WTC11 (cell line): ENCODE measurements at regions not wholly inside any gene's neighbourhood (a gene's known extent, or its start where the extent isn't known, plus 50 kb on each side); places are given as distances from the start of the nearest gene placed in this dataset.

Source experiments
- ATAC-seq: fragments of 200-7000 bp; cut with Tn5 transposase; 2 replicates; pipeline ENCODE4 v1.10.0; 2021; ENCODE audit warnings: mild to moderate bottlenecking, moderate library complexity
- CTCF ChIA-PET: fragments of 300-600 bp; sonication (Branson Sonifier 250); formaldehyde crosslinking; loops from one replicate; lab custom pipeline; 2021; ENCODE audit warnings: antibody characterized with exemption; lab: Charles Lee
- POLR2A ChIA-PET: fragments of 350-600 bp; sonication (Branson Sonifier 250); formaldehyde crosslinking; loops from one replicate; lab custom pipeline; 2021; ENCODE audit warnings: antibody characterized with exemption; lab: Charles Lee
- DNase-seq: peaks from one replicate; pipeline ENCODE4 v3.0.0; 2021; ENCODE audit warnings: low spot score
- H3K27ac Mint-ChIP-seq: 2 replicates; pipeline ENCODE4 v1.8.0; 2021; ENCODE audit warnings: mixed read lengths
- H3K27me3 Mint-ChIP-seq: 2 replicates; pipeline ENCODE4 v1.8.0; 2021; ENCODE audit warnings: low read depth, mild to moderate bottlenecking, moderate library complexity, mixed read lengths
- H3K36me3 Mint-ChIP-seq: 2 replicates; pipeline ENCODE4 v1.8.0; 2021; ENCODE audit warnings: mixed read lengths
- H3K4me1 Mint-ChIP-seq: 2 replicates; pipeline ENCODE4 v1.8.0; 2022; ENCODE audit warnings: mixed read lengths
- H3K4me3 Mint-ChIP-seq: 2 replicates; pipeline ENCODE4 v1.8.0; 2021; ENCODE audit warnings: mild to moderate bottlenecking, moderate library complexity, mixed read lengths
- H3K9me3 Mint-ChIP-seq: 2 replicates; pipeline ENCODE4 v1.8.0; 2021; ENCODE audit warnings: mixed read lengths
- ESRRA ChIP-seq: sonication (generic); formaldehyde crosslinking; IDR thresholded peaks from 2 replicates; pipeline ENCODE4 v1.8.1; 2022; ENCODE audit warnings: mild to moderate bottlenecking, missing genetic modification reagents, borderline replicate concordance
- FOXP1 ChIP-seq: sonication (generic); formaldehyde crosslinking; IDR thresholded peaks from 2 replicates; pipeline ENCODE4 v1.8.0; 2022; ENCODE audit warnings: missing genetic modification reagents, mild to moderate bottlenecking, moderate library complexity, borderline replicate concordance
- GABPB1 ChIP-seq: sonication (generic); formaldehyde crosslinking; IDR thresholded peaks from 2 replicates; pipeline ENCODE4 v1.8.1; 2023; ENCODE audit warnings: mild to moderate bottlenecking, missing genetic modification reagents
- GTF2I ChIP-seq: fragments of 250-450 bp; sonication (Bioruptor Pico); conservative IDR thresholded peaks from 2 replicates; pipeline ENCODE4 v1.4.0; 2021; ENCODE audit warnings: mild to moderate bottlenecking
- HMGA2 ChIP-seq: fragments of 250-450 bp; sonication (Bioruptor Pico); IDR thresholded peaks from 2 replicates; pipeline ENCODE4 v1.4.0; 2021; ENCODE audit warnings: mild to moderate bottlenecking, moderate library complexity
- IRF2 ChIP-seq: sonication (generic); formaldehyde crosslinking; IDR thresholded peaks from 2 replicates; pipeline ENCODE4 v1.8.0; 2022; ENCODE audit warnings: low read depth, missing genetic modification reagents, borderline replicate concordance
- MYBL2 ChIP-seq: sonication (generic); formaldehyde crosslinking; IDR thresholded peaks from 2 replicates; pipeline ENCODE4 v1.8.1; 2023; ENCODE audit warnings: mild to moderate bottlenecking, moderate library complexity, missing genetic modification reagents
- NFYB ChIP-seq: sonication (generic); formaldehyde crosslinking; conservative IDR thresholded peaks from 2 replicates; pipeline ENCODE4 v1.8.0; 2022; ENCODE audit warnings: low read depth, missing genetic modification reagents
- ZNF263 ChIP-seq: sonication (generic); formaldehyde crosslinking; IDR thresholded peaks from 2 replicates; pipeline ENCODE4 v1.8.1; 2022; ENCODE audit warnings: low read depth, mild to moderate bottlenecking, moderate library complexity, missing genetic modification reagents
- TF ChIP-seq, protein P1 (sequence below): sonication (generic); formaldehyde crosslinking; IDR thresholded peaks from 2 replicates; pipeline ENCODE4 v1.8.1; 2023; ENCODE audit warnings: mild to moderate bottlenecking, missing genetic modification reagents, moderate library complexity
- TF ChIP-seq, protein P2 (sequence below): sonication (generic); formaldehyde crosslinking; IDR thresholded peaks from 2 replicates; pipeline ENCODE4 v1.8.1; 2022; ENCODE audit warnings: missing genetic modification reagents, borderline replicate concordance
- TF ChIP-seq, protein P3 (sequence below): fragments of 250-450 bp; sonication (Bioruptor Pico); IDR thresholded peaks from 2 replicates; pipeline ENCODE4 v1.9.0; 2021; ENCODE audit warnings: moderate library complexity, mild to moderate bottlenecking, inconsistent platforms, borderline replicate concordance
- TF ChIP-seq, protein P4 (sequence below): sonication (generic); formaldehyde crosslinking; IDR thresholded peaks from 2 replicates; pipeline ENCODE4 v1.8.0; 2022; ENCODE audit warnings: missing genetic modification reagents
- TF ChIP-seq, protein P5 (sequence below): sonication (generic); formaldehyde crosslinking; conservative IDR thresholded peaks from 2 replicates; pipeline ENCODE4 v1.8.1; 2023; ENCODE audit warnings: mild to moderate bottlenecking, low read depth, missing genetic modification reagents, moderate library complexity
- TF ChIP-seq, protein P6 (sequence below): sonication (generic); formaldehyde crosslinking; IDR thresholded peaks from 2 replicates; pipeline ENCODE4 v1.8.0; 2023; ENCODE audit warnings: mild to moderate bottlenecking, missing genetic modification reagents
- TF ChIP-seq, protein P7 (sequence below): sonication (generic); formaldehyde crosslinking; IDR thresholded peaks from 2 replicates; pipeline ENCODE4 v1.8.1; 2023; ENCODE audit warnings: mild to moderate bottlenecking, missing genetic modification reagents, borderline replicate concordance

DNA sequence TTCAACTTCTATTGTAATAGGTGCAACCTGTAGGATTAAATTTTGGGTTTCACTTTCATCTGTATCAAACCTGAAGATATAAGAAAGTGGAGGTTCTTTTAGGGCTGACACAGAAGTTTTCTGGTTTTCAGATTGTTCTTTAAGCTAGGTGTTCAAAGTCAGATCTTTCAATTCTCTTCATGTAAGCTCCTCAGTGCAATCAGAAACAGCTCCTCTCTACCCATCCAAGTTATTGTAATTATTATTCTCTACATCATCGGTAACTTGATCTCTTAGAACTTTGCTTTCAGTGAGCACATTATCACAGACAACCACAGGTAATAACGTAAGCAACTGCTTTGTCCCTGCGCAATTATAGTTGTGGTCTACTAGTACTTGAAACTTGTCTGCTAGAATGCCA is 179.4 kb downstream of the MYCN start:
- Mint-ChIP-seq H3K36me3 (peaks cover 8% of the 10 kb centered on the region), H3K4me1 (peaks cover 24% of the 10 kb centered on the region), H3K27me3 (no peaks in the 10 kb centered on the region), H3K9me3 (peaks cover 10% of the 10 kb centered on the region), H3K4me3 (no peak overlapping the region), H3K27ac (no peak overlapping the region)
- no peak for ATAC-seq
- CTCF ChIA-PET, result interaction anchor here (0.6 kb wide), 1 partner anchor 99 kb away, joined by 3 read pairs; no protein-coding TSS in a partner anchor
- POLR2A ChIA-PET, result no interaction called here
- DNase-seq, result no peak
- TF ChIP-seq HMGA2 (CRISPR knock-in tag) (no peak), GTF2I (no peak), GABPB1 (CRISPR knock-in tag) (no peak), ZNF263 (CRISPR knock-in tag) (no peak), FOXP1 (CRISPR knock-in tag) (no peak), MYBL2 (CRISPR knock-in tag) (no peak), IRF2 (CRISPR knock-in tag) (no peak), NFYB (CRISPR knock-in tag) (no peak), ESRRA (CRISPR knock-in tag) (no peak)
- TF ChIP-seq, protein P1, sequence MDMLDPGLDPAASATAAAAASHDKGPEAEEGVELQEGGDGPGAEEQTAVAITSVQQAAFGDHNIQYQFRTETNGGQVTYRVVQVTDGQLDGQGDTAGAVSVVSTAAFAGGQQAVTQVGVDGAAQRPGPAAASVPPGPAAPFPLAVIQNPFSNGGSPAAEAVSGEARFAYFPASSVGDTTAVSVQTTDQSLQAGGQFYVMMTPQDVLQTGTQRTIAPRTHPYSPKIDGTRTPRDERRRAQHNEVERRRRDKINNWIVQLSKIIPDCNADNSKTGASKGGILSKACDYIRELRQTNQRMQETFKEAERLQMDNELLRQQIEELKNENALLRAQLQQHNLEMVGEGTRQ, result no peak
- TF ChIP-seq, protein P2, sequence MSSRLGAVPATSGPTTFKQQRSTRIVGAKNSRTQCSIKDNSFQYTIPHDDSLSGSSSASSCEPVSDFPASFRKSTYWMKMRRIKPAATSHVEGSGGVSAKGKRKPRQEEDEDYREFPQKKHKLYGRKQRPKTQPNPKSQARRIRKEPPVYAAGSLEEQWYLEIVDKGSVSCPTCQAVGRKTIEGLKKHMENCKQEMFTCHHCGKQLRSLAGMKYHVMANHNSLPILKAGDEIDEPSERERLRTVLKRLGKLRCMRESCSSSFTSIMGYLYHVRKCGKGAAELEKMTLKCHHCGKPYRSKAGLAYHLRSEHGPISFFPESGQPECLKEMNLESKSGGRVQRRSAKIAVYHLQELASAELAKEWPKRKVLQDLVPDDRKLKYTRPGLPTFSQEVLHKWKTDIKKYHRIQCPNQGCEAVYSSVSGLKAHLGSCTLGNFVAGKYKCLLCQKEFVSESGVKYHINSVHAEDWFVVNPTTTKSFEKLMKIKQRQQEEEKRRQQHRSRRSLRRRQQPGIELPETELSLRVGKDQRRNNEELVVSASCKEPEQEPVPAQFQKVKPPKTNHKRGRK (CRISPR knock-in tag), result no peak
- TF ChIP-seq, protein P3, sequence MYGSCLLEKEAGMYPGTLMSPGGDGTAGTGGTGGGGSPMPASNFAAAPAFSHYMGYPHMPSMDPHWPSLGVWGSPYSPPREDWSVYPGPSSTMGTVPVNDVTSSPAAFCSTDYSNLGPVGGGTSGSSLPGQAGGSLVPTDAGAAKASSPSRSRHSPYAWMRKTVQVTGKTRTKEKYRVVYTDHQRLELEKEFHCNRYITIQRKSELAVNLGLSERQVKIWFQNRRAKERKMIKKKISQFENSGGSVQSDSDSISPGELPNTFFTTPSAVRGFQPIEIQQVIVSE (CRISPR knock-in tag), result no peak
- TF ChIP-seq, protein P4, sequence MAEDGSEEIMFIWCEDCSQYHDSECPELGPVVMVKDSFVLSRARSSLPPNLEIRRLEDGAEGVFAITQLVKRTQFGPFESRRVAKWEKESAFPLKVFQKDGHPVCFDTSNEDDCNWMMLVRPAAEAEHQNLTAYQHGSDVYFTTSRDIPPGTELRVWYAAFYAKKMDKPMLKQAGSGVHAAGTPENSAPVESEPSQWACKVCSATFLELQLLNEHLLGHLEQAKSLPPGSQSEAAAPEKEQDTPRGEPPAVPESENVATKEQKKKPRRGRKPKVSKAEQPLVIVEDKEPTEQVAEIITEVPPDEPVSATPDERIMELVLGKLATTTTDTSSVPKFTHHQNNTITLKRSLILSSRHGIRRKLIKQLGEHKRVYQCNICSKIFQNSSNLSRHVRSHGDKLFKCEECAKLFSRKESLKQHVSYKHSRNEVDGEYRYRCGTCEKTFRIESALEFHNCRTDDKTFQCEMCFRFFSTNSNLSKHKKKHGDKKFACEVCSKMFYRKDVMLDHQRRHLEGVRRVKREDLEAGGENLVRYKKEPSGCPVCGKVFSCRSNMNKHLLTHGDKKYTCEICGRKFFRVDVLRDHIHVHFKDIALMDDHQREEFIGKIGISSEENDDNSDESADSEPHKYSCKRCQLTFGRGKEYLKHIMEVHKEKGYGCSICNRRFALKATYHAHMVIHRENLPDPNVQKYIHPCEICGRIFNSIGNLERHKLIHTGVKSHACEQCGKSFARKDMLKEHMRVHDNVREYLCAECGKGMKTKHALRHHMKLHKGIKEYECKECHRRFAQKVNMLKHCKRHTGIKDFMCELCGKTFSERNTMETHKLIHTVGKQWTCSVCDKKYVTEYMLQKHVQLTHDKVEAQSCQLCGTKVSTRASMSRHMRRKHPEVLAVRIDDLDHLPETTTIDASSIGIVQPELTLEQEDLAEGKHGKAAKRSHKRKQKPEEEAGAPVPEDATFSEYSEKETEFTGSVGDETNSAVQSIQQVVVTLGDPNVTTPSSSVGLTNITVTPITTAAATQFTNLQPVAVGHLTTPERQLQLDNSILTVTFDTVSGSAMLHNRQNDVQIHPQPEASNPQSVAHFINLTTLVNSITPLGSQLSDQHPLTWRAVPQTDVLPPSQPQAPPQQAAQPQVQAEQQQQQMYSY (CRISPR knock-in tag), result no peak
- TF ChIP-seq, protein P5, sequence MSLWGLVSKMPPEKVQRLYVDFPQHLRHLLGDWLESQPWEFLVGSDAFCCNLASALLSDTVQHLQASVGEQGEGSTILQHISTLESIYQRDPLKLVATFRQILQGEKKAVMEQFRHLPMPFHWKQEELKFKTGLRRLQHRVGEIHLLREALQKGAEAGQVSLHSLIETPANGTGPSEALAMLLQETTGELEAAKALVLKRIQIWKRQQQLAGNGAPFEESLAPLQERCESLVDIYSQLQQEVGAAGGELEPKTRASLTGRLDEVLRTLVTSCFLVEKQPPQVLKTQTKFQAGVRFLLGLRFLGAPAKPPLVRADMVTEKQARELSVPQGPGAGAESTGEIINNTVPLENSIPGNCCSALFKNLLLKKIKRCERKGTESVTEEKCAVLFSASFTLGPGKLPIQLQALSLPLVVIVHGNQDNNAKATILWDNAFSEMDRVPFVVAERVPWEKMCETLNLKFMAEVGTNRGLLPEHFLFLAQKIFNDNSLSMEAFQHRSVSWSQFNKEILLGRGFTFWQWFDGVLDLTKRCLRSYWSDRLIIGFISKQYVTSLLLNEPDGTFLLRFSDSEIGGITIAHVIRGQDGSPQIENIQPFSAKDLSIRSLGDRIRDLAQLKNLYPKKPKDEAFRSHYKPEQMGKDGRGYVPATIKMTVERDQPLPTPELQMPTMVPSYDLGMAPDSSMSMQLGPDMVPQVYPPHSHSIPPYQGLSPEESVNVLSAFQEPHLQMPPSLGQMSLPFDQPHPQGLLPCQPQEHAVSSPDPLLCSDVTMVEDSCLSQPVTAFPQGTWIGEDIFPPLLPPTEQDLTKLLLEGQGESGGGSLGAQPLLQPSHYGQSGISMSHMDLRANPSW (CRISPR knock-in tag), result no peak
- TF ChIP-seq, protein P6, sequence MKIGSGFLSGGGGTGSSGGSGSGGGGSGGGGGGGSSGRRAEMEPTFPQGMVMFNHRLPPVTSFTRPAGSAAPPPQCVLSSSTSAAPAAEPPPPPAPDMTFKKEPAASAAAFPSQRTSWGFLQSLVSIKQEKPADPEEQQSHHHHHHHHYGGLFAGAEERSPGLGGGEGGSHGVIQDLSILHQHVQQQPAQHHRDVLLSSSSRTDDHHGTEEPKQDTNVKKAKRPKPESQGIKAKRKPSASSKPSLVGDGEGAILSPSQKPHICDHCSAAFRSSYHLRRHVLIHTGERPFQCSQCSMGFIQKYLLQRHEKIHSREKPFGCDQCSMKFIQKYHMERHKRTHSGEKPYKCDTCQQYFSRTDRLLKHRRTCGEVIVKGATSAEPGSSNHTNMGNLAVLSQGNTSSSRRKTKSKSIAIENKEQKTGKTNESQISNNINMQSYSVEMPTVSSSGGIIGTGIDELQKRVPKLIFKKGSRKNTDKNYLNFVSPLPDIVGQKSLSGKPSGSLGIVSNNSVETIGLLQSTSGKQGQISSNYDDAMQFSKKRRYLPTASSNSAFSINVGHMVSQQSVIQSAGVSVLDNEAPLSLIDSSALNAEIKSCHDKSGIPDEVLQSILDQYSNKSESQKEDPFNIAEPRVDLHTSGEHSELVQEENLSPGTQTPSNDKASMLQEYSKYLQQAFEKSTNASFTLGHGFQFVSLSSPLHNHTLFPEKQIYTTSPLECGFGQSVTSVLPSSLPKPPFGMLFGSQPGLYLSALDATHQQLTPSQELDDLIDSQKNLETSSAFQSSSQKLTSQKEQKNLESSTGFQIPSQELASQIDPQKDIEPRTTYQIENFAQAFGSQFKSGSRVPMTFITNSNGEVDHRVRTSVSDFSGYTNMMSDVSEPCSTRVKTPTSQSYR (CRISPR knock-in tag), result no peak
- TF ChIP-seq, protein P7, sequence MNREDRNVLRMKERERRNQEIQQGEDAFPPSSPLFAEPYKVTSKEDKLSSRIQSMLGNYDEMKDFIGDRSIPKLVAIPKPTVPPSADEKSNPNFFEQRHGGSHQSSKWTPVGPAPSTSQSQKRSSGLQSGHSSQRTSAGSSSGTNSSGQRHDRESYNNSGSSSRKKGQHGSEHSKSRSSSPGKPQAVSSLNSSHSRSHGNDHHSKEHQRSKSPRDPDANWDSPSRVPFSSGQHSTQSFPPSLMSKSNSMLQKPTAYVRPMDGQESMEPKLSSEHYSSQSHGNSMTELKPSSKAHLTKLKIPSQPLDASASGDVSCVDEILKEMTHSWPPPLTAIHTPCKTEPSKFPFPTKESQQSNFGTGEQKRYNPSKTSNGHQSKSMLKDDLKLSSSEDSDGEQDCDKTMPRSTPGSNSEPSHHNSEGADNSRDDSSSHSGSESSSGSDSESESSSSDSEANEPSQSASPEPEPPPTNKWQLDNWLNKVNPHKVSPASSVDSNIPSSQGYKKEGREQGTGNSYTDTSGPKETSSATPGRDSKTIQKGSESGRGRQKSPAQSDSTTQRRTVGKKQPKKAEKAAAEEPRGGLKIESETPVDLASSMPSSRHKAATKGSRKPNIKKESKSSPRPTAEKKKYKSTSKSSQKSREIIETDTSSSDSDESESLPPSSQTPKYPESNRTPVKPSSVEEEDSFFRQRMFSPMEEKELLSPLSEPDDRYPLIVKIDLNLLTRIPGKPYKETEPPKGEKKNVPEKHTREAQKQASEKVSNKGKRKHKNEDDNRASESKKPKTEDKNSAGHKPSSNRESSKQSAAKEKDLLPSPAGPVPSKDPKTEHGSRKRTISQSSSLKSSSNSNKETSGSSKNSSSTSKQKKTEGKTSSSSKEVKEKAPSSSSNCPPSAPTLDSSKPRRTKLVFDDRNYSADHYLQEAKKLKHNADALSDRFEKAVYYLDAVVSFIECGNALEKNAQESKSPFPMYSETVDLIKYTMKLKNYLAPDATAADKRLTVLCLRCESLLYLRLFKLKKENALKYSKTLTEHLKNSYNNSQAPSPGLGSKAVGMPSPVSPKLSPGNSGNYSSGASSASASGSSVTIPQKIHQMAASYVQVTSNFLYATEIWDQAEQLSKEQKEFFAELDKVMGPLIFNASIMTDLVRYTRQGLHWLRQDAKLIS, result no peak
